SK-N-SH treated with all-trans-retinoic acid at 6 μM for 48 hours (cell line): ENCODE measurements at regions not wholly inside any gene's neighbourhood (a gene's known extent, or its start where the extent isn't known, plus 50 kb on each side); places are given as distances from the start of the nearest gene placed in this dataset.

Experiments
- ATAC-seq: fragments of 200-7000 bp; cut with Tn5 transposase; 3 replicates; pipeline ENCODE4 v1.9.1; 2020; ENCODE audit warnings: mild to moderate bottlenecking, moderate library complexity
- ARNTL ChIP-seq: fragments of 450-650 bp; formaldehyde crosslinking; IDR thresholded peaks from 2 replicates; pipeline ENCODE4 v1.5.0; 2020; ENCODE audit warnings: low read depth, mild to moderate bottlenecking, moderate library complexity, borderline replicate concordance
- BACH2 ChIP-seq: fragments of 250-450 bp; sonication (Bioruptor Pico); IDR thresholded peaks from 2 replicates; pipeline ENCODE4 v1.9.0; 2021; ENCODE audit warnings: mild to moderate bottlenecking, borderline replicate concordance
- CSDC2 ChIP-seq: fragments of 250-450 bp; sonication (Bioruptor Pico); IDR thresholded peaks from 2 replicates; pipeline ENCODE4 v1.5.0; 2020; ENCODE audit warnings: mild to moderate bottlenecking, moderate library complexity
- CSRNP3 ChIP-seq: fragments of 250-450 bp; sonication (Bioruptor Pico); IDR thresholded peaks from 2 replicates; pipeline ENCODE4 v1.5.1; 2021; ENCODE audit warnings: mild to moderate bottlenecking, moderate library complexity
- ESRRG ChIP-seq: fragments of 250-450 bp; sonication (Bioruptor Pico); IDR thresholded peaks from 2 replicates; pipeline ENCODE4 v1.6.1; 2021; ENCODE audit warnings: mild to moderate bottlenecking
- ISL1 ChIP-seq: fragments of 250-450 bp; sonication (Bioruptor Pico); IDR thresholded peaks from 2 replicates; pipeline ENCODE4 v2.1.2; 2022; ENCODE audit warnings: mild to moderate bottlenecking, moderate library complexity
- OSR1 ChIP-seq: fragments of 250-450 bp; sonication (Bioruptor Pico); IDR thresholded peaks from 2 replicates; pipeline ENCODE4 v1.8.0; 2022; ENCODE audit warnings: moderate library complexity, mild to moderate bottlenecking, inconsistent platforms
- POU6F1 ChIP-seq: fragments of 250-450 bp; sonication (Bioruptor Pico); IDR thresholded peaks from 2 replicates; pipeline ENCODE4 v1.8.0; 2021; ENCODE audit warnings: low read depth, mild to moderate bottlenecking, moderate library complexity, borderline replicate concordance
- PPARA ChIP-seq: fragments of 250-450 bp; sonication (Bioruptor Pico); IDR thresholded peaks from 2 replicates; pipeline ENCODE4 v1.5.0; 2020; ENCODE audit warnings: mild to moderate bottlenecking, borderline replicate concordance
- RARB ChIP-seq: fragments of 250-450 bp; sonication (Bioruptor Pico); IDR thresholded peaks from 2 replicates; pipeline ENCODE4 v1.8.0; 2021; ENCODE audit warnings: mild to moderate bottlenecking, moderate library complexity
- SNAI2 ChIP-seq: fragments of 250-450 bp; sonication (Bioruptor Pico); IDR thresholded peaks from 2 replicates; pipeline ENCODE4 v1.5.0; 2020; ENCODE audit warnings: mild to moderate bottlenecking, moderate library complexity
- TCF4 ChIP-seq: fragments of 250-450 bp; sonication (Bioruptor Pico); IDR thresholded peaks from 2 replicates; pipeline ENCODE4 v1.8.0; 2021; ENCODE audit warnings: mild to moderate bottlenecking, moderate library complexity, borderline replicate concordance
- TOX ChIP-seq: fragments of 250-450 bp; sonication (Bioruptor Pico); IDR thresholded peaks from 2 replicates; pipeline ENCODE4 v1.8.0; 2021; ENCODE audit warnings: mild to moderate bottlenecking, moderate library complexity, borderline replicate concordance
- ZC3H10 ChIP-seq: fragments of 250-450 bp; sonication (Bioruptor Pico); IDR thresholded peaks from 2 replicates; pipeline ENCODE4 v1.5.1; 2021; ENCODE audit warnings: mild to moderate bottlenecking, moderate library complexity
- ZFP3 ChIP-seq: fragments of 250-450 bp; sonication (Bioruptor Pico); IDR thresholded peaks from 2 replicates; pipeline ENCODE4 v1.5.0; 2020; ENCODE audit warnings: mild to moderate bottlenecking, moderate library complexity
- ZFP30 ChIP-seq: fragments of 450-650 bp; formaldehyde crosslinking; IDR thresholded peaks from 2 replicates; pipeline ENCODE4 v1.5.0; 2022; ENCODE audit warnings: mild to moderate bottlenecking, moderate library complexity
- ZNF565 ChIP-seq: fragments of 450-650 bp; formaldehyde crosslinking; conservative IDR thresholded peaks from 2 replicates; pipeline ENCODE4 v1.5.0; 2020; ENCODE audit warnings: low read depth, mild to moderate bottlenecking, moderate library complexity
- ZNF70 ChIP-seq: fragments of 450-650 bp; formaldehyde crosslinking; IDR thresholded peaks from 2 replicates; pipeline ENCODE4 v1.5.0; 2020; ENCODE audit warnings: mild to moderate bottlenecking, moderate library complexity
- ZNF8 ChIP-seq: fragments of 450-650 bp; formaldehyde crosslinking; IDR thresholded peaks from 2 replicates; pipeline ENCODE4 v1.5.0; 2020; ENCODE audit warnings: mild to moderate bottlenecking, moderate library complexity
- TF ChIP-seq, protein P1 (sequence below): fragments of 250-450 bp; sonication (Bioruptor Pico); IDR thresholded peaks from 2 replicates; pipeline ENCODE4 v1.5.0; 2020; ENCODE audit warnings: mild to moderate bottlenecking, moderate library complexity
- TF ChIP-seq, protein P2 (sequence below): fragments of 250-450 bp; sonication (Bioruptor Pico); IDR thresholded peaks from 2 replicates; pipeline ENCODE4 v1.5.1; 2020; ENCODE audit warnings: low read depth, mild to moderate bottlenecking, moderate library complexity

GRCh38 chr21:41560661-41561158 lies 52.8 kb upstream of the TMPRSS2 start (continued):
- TF ChIP-seq POU6F1 (CRISPR knock-in tag) (no peak), RARB (CRISPR knock-in tag) (no peak)

- TF ChIP-seq CSDC2, result no peak
- ATAC-seq, result no peak
These were observed 52.0 kb upstream of the TMPRSS2 start for GRCh38 chr21:41559658-41560631.

DNA sequence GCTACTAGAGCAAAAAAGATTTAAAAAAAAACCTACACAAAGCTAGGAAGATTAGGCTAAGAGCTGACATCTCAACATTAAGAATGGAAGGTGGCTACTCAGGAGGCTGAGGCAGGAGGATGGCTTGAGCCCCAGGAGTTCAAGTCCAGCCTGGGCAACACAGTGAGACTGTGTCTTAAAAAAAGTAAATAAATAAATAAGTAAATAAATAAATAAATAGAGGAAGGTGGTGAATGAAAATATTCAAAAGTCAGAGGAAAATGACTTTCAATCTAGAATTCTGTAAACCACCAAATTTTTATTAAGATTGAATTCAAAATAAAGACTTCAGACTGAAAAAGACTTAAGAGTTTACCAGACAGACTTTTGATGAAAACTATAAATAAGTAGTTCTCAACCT lies 50.9 kb upstream of the TMPRSS2 start:
- ATAC-seq, result no peak
- TF ChIP-seq, protein P1, sequence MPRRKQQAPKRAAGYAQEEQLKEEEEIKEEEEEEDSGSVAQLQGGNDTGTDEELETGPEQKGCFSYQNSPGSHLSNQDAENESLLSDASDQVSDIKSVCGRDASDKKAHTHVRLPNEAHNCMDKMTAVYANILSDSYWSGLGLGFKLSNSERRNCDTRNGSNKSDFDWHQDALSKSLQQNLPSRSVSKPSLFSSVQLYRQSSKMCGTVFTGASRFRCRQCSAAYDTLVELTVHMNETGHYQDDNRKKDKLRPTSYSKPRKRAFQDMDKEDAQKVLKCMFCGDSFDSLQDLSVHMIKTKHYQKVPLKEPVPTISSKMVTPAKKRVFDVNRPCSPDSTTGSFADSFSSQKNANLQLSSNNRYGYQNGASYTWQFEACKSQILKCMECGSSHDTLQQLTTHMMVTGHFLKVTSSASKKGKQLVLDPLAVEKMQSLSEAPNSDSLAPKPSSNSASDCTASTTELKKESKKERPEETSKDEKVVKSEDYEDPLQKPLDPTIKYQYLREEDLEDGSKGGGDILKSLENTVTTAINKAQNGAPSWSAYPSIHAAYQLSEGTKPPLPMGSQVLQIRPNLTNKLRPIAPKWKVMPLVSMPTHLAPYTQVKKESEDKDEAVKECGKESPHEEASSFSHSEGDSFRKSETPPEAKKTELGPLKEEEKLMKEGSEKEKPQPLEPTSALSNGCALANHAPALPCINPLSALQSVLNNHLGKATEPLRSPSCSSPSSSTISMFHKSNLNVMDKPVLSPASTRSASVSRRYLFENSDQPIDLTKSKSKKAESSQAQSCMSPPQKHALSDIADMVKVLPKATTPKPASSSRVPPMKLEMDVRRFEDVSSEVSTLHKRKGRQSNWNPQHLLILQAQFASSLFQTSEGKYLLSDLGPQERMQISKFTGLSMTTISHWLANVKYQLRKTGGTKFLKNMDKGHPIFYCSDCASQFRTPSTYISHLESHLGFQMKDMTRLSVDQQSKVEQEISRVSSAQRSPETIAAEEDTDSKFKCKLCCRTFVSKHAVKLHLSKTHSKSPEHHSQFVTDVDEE, result no peak
- no peak for TF ChIP-seq PPARA
- TF ChIP-seq ZC3H10, result no peak
- TF ChIP-seq ISL1 (CRISPR knock-in tag), result no peak
- no peak for TF ChIP-seq ZNF8 (CRISPR knock-in tag)
- TF ChIP-seq ESRRG (CRISPR knock-in tag), result no peak
- TF ChIP-seq OSR1 (CRISPR knock-in tag), result no peak
- TF ChIP-seq, protein P2, sequence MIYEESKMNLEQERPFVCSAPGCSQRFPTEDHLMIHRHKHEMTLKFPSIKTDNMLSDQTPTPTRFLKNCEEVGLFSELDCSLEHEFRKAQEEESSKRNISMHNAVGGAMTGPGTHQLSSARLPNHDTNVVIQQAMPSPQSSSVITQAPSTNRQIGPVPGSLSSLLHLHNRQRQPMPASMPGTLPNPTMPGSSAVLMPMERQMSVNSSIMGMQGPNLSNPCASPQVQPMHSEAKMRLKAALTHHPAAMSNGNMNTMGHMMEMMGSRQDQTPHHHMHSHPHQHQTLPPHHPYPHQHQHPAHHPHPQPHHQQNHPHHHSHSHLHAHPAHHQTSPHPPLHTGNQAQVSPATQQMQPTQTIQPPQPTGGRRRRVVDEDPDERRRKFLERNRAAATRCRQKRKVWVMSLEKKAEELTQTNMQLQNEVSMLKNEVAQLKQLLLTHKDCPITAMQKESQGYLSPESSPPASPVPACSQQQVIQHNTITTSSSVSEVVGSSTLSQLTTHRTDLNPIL (CRISPR knock-in tag), result no peak
- TF ChIP-seq ZNF70 (CRISPR knock-in tag), result no peak
- no peak for TF ChIP-seq CSRNP3 (CRISPR knock-in tag)
- TF ChIP-seq CSDC2, result no peak

DNA sequence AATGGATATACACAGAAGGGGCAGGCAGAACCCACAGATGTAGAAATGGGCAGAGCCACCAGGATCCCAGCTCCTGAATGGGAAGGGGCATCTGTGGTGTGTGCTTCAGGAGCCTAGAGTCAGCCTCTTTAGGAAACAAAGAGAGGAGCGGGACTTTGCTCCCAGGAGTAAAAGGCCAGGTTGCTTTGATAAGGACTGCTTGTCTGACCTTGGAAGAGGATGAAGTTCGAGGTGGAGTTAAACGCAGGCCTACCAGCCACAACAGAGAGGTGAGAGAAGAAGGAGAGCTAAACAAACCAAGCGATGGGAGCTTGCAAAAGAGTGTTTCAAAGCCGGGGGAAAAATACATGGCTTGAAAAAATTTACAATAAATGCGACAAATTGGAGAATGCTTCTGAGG lies 49.9 kb upstream of the TMPRSS2 start:
- TF ChIP-seq ZFP3 (CRISPR knock-in tag) (no peak), RARB (CRISPR knock-in tag) (no peak), CSRNP3 (CRISPR knock-in tag) (no peak), ZNF565 (no peak), ZFP30 (CRISPR knock-in tag) (no peak), ZC3H10 (no peak), ISL1 (CRISPR knock-in tag) (no peak), PPARA (no peak), BACH2 (no peak), ESRRG (CRISPR knock-in tag) (no peak), POU6F1 (CRISPR knock-in tag) (no peak), CSDC2 (no peak), TOX (CRISPR knock-in tag) (no peak), TCF4 (CRISPR knock-in tag) (no peak), ZNF8 (CRISPR knock-in tag) (no peak), OSR1 (CRISPR knock-in tag) (no peak), ARNTL (CRISPR knock-in tag) (no peak), SNAI2 (CRISPR knock-in tag) (no peak)
- TF ChIP-seq, protein P1, result no peak
- no peak for ATAC-seq
